Smooth muscle cell (in vitro differentiated cells): ENCODE measurements at regions not wholly inside any gene's neighbourhood (a gene's known extent, or its start where the extent isn't known, plus 50 kb on each side); places are given as distances from the start of the nearest gene placed in this dataset.

Experiments used
- DNase-seq: peaks from one replicate; lab custom pipeline; 2025; ENCODE audit not compliant: unreplicated experiment; lab: John Stamatoyannopoulos, UW
- H2AFZ ChIP-seq: fragments of 200-600 bp; sonication (generic); 2 replicates; pipeline ENCODE4 v1.6.0; 2016; ENCODE audit warnings: antibody characterized with exemption, low read depth, mild to moderate bottlenecking
- H3F3A ChIP-seq: fragments of 200-600 bp; sonication (generic); 2 replicates; pipeline ENCODE4 v1.6.0; 2017; ENCODE audit warnings: antibody characterized with exemption, low read depth
- H3K27ac ChIP-seq: fragments of 200-600 bp; sonication (generic); 2 replicates; pipeline ENCODE4 v1.5.1; 2016; ENCODE audit warnings: low read depth, mild to moderate bottlenecking
- H3K27me3 ChIP-seq: fragments of 200-600 bp; sonication (generic); 2 replicates; pipeline ENCODE4 v1.6.1; 2016; ENCODE audit warnings: low read depth, mild to moderate bottlenecking
- H3K36me3 ChIP-seq: fragments of 200-600 bp; sonication (generic); 2 replicates; pipeline ENCODE4 v1.5.1; 2016; ENCODE audit warnings: low read depth
- H3K4me1 ChIP-seq: fragments of 200-600 bp; sonication (generic); 2 replicates; pipeline ENCODE4 v1.5.1; 2016; ENCODE audit warnings: low read depth
- H3K4me2 ChIP-seq: fragments of 200-600 bp; sonication (generic); 2 replicates; pipeline ENCODE4 v1.6.0; 2016; ENCODE audit warnings: mild to moderate bottlenecking
- H3K4me3 ChIP-seq: fragments of 200-600 bp; sonication (generic); 2 replicates; pipeline ENCODE4 v1.5.1; 2016; ENCODE audit warnings: mild to moderate bottlenecking
- H3K79me2 ChIP-seq: fragments of 200-600 bp; sonication (generic); 2 replicates; pipeline ENCODE4 v1.6.0; 2016; ENCODE audit warnings: low read depth, mild to moderate bottlenecking
- H3K9ac ChIP-seq: fragments of 200-600 bp; sonication (generic); 2 replicates; pipeline ENCODE4 v1.6.0; 2016; ENCODE audit warnings: low read depth
- H3K9me3 ChIP-seq: fragments of 200-600 bp; sonication (generic); replicated peaks from 2 replicates; pipeline ENCODE4 v1.5.1; 2016; ENCODE audit warnings: low read depth
- H4K20me1 ChIP-seq: fragments of 200-600 bp; sonication (generic); 2 replicates; pipeline ENCODE4 v1.6.0; 2016; ENCODE audit warnings: low read depth
- WGBS: methylation state at CpG from one replicate; pipeline ENCODE4 v1.1.7; 2016; ENCODE audit warnings: low lambda C conversion rate; 5-methylcytosine and 5-hydroxymethylcytosine counted together
- TF ChIP-seq, protein P1 (sequence below): fragments of 200-600 bp; sonication (generic); IDR thresholded peaks from 2 replicates; pipeline ENCODE4 v1.5.1; 2017; ENCODE audit warnings: borderline replicate concordance, mild to moderate bottlenecking, antibody characterized with exemption; ENCODE audit not compliant: insufficient read depth, poor library complexity, severe bottlenecking

DNA sequence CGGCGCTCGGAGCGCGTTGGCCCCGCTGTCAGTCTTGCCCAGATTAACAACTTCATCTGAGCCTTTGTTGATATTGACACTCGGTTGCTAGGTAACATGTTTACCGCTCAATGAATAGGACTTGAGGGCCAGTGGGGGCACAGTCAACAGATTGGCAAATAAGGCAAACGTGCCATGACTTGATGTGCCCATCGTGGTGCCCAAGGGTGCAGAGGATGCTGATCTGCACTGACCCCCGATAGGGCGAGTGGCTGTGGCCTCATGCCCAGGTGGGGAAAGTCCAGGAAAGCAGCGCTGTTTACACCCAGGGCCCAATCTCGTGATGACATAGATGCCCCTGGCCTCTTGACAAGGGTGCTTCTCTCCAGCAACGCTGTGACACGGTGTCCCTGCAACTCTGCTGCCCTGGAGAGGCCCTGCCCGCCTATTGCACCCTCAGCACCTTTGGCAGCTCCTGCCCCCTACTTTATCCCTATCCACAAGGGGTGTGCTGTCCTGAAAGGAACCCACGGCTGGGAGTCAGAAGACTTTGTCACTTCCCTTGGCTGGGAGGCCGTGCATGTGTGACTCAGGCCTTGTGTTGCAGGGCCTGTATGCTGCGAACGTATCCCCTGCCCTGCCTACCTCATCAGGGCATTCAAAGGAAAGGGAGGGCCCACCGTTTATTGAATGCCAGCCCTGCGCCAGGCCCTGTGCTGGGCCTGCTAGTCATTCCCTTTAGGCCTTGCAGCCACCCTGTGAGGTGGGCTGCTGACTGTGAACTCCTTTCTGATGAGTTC, 158.0 kb downstream of the INHBB start:
- H2AFZ ChIP-seq, result no peak overlapping the region
- H3K4me2 ChIP-seq, result no peak overlapping the region
- DNase-seq, result no peak

DNA sequence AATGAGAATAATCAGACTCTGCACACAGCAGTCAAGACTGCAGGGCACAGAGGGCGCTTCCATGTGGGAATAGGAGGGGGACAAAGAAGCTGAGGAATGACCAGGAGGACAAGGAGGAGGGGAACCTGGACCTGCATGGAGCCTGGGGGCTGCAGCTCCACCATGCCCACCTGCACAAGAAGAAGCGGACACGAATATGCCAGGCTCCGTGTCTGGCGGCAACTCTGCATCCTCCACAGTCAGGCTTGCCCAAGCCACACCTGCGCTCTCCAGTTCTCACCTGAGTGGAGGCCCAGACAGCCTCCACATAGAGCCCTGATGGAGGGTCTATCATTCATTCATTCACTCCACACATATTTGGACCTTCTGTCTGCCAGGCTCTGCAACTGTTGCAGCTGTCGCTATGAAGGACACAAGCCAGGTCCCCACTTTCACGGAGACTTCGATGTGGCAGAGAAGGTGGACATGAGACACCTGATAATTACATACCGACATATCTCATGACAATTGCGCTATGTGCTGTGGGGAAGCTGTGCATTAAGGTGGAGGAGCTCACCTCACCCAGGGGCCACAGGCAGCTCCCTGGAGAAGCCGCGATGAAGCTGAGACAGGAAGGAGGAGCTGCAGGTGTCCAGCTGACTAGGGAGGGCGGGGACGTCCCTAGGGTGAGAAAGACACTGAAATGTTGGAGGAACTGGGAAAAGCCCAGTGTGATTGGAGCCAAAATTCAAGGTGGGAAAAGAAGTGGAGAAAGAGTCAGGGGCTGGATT, 159.2 kb downstream of the INHBB start:
- 96% methylated on average over 15 of the region's 15 CpGs for WGBS
- Histone ChIP-seq H3K4me2 (no peak overlapping the region), H3K4me1 (no peaks in the 10 kb centered on the region), H4K20me1 (no peaks in the 10 kb centered on the region), H3K79me2 (no peaks in the 10 kb centered on the region), H3K4me3 (no peak overlapping the region), H3K27ac (no peak overlapping the region), H3K36me3 (no peaks in the 10 kb centered on the region), H2AFZ (no peak overlapping the region), H3K27me3 (peaks cover 11% of the 10 kb centered on the region), H3F3A (no peaks in the 10 kb centered on the region), H3K9me3 (no peaks in the 10 kb centered on the region), H3K9ac (no peak overlapping the region)
- no peak for DNase-seq
- TF ChIP-seq, protein P1, sequence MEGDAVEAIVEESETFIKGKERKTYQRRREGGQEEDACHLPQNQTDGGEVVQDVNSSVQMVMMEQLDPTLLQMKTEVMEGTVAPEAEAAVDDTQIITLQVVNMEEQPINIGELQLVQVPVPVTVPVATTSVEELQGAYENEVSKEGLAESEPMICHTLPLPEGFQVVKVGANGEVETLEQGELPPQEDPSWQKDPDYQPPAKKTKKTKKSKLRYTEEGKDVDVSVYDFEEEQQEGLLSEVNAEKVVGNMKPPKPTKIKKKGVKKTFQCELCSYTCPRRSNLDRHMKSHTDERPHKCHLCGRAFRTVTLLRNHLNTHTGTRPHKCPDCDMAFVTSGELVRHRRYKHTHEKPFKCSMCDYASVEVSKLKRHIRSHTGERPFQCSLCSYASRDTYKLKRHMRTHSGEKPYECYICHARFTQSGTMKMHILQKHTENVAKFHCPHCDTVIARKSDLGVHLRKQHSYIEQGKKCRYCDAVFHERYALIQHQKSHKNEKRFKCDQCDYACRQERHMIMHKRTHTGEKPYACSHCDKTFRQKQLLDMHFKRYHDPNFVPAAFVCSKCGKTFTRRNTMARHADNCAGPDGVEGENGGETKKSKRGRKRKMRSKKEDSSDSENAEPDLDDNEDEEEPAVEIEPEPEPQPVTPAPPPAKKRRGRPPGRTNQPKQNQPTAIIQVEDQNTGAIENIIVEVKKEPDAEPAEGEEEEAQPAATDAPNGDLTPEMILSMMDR, result no peak

More for the DNA sequence above, 158.0 kb downstream of the INHBB start:
- Histone ChIP-seq H3K36me3 (no peaks in the 10 kb centered on the region), H4K20me1 (no peaks in the 10 kb centered on the region), H3K27ac (no peak overlapping the region), H3K9me3 (no peaks in the 10 kb centered on the region), H3K9ac (no peak overlapping the region), H3K4me3 (no peak overlapping the region), H3K4me1 (no peaks in the 10 kb centered on the region), H3K79me2 (no peaks in the 10 kb centered on the region), H3K27me3 (peaks cover 16% of the 10 kb centered on the region), H3F3A (no peaks in the 10 kb centered on the region)
- 79% methylated on average over 23 of the region's 23 CpGs for WGBS
- TF ChIP-seq, protein P1, result no peak

DNA sequence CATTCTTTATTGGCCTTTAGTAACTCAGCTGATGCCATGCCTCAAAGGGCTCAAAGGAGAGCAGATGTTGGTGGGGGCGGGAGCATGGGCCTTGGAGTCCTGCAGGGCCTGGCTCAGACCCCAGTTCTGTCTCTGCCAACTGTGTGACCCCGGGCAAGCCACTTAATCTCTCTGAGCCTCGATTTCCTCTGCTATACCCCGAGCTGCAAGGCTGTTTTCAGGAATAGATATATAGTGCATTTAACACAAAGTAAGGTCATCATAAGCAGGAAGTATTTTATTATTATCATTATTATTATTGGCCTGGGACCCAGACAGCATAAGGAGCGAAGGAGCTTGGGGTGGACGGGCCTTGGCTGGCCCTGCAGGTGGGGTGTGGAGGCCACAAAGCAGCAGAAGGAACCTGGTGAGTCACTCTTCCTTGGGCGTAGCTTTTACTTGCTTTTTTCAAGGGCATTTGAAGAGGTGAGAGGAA, 162.7 kb downstream of the INHBB start:
- Histone ChIP-seq H3K27ac (no peak overlapping the region), H4K20me1 (no peaks in the 10 kb centered on the region), H3F3A (no peaks in the 10 kb centered on the region), H3K4me3 (no peak overlapping the region), H2AFZ (no peak overlapping the region), H3K79me2 (no peaks in the 10 kb centered on the region), H3K9me3 (no peaks in the 10 kb centered on the region), H3K4me2 (no peak overlapping the region), H3K36me3 (no peaks in the 10 kb centered on the region), H3K9ac (no peak overlapping the region), H3K4me1 (no peaks in the 10 kb centered on the region), H3K27me3 (peaks cover 15% of the 10 kb centered on the region)
- TF ChIP-seq, protein P1, result no peak
- 89% methylated on average over 7 of the region's 7 CpGs for WGBS
- no peak for DNase-seq
